ENCODE measurements at regions not wholly inside any gene's neighbourhood (a gene's known extent, or its start where the extent isn't known, plus 50 kb on each side); places are given as distances from the start of the nearest gene placed in this dataset.
"Not testable (repeated sequence)": the region's sequence is repeated elsewhere in the genome, so short reads cannot be mapped to it uniquely, and the experiment has no call there.

- not testable (repeated sequence) for DNase-seq
These were observed 85.9 kb upstream of the GRAMD1B start for GRCh38 chr11:123344188-123344587.

- no peak for DNase-seq
These were observed 90.9 kb upstream of the GRAMD1B start for GRCh38 chr11:123338997-123339752.

GRCh38 chr11:123338266-123338800 is 91.7 kb upstream of the GRAMD1B start:
- no peak for DNase-seq

GRCh38 chr11:123334925-123335324 is 95.1 kb upstream of the GRAMD1B start:
- no peak for DNase-seq

- not testable (repeated sequence) for DNase-seq
These were observed 97.5 kb upstream of the GRAMD1B start for GRCh38 chr11:123332577-123332976.

GRCh38 chr11:123330948-123331347 is 99.1 kb upstream of the GRAMD1B start:
- no peak for DNase-seq

- DNase-seq = no peak
These were observed 99.6 kb upstream of the GRAMD1B start for GRCh38 chr11:123330471-123330870.

- no peak for DNase-seq
These were observed 100.0 kb upstream of the GRAMD1B start for GRCh38 chr11:123330071-123330470.

- DNase-seq = no peak
These were observed 101.7 kb upstream of the GRAMD1B start for GRCh38 chr11:123328281-123328867.

- DNase-seq = no peak
These were observed 104.5 kb upstream of the GRAMD1B start for GRCh38 chr11:123325533-123325932.

GRCh38 chr11:123323568-123323967 is 106.5 kb upstream of the GRAMD1B start:
- no peak for DNase-seq

- DNase-seq = no peak
These were observed 108.4 kb upstream of the GRAMD1B start for GRCh38 chr11:123321636-123322035.

- DNase-seq = no peak
These were observed 111.4 kb upstream of the GRAMD1B start for GRCh38 chr11:123318623-123319022.

- DNase-seq = not testable (repeated sequence)
These were observed 111.9 kb upstream of the GRAMD1B start for GRCh38 chr11:123318132-123318531.

GRCh38 chr11:123316003-123316402 is 114.1 kb upstream of the GRAMD1B start:
- no peak for DNase-seq

- DNase-seq = no peak
These were observed 115.1 kb upstream of the GRAMD1B start for GRCh38 chr11:123314972-123315371.

- DNase-seq = no peak
These were observed 116.8 kb upstream of the GRAMD1B start for GRCh38 chr11:123313262-123313661.

- DNase-seq = no peak
These were observed 113.0 kb upstream of the CLMP start for GRCh38 chr11:123308077-123308476.

GRCh38 chr11:123307276-123307675 is 112.2 kb upstream of the CLMP start:
- no peak for DNase-seq

GRCh38 chr11:123306531-123306930 is 111.5 kb upstream of the CLMP start:
- no peak for DNase-seq

- DNase-seq = no peak
These were observed 110.7 kb upstream of the CLMP start for GRCh38 chr11:123305601-123306375.

GRCh38 chr11:123304828-123305466 is 109.9 kb upstream of the CLMP start:
- peak; percentile 8 for DNase-seq

- DNase-seq = no peak
These were observed 108.9 kb upstream of the CLMP start for GRCh38 chr11:123303924-123304323.

Measured in hematopoietic multipotent progenitor cell treated with erythropoietin and hydrocortisone succinate and interleukin-3 and kit ligand, for 6 days (in vitro differentiated cells).